CD4-positive, alpha-beta T cell treated with Interleukin-1 beta for 1 hour (primary cell): ENCODE measurements at regions not wholly inside any gene's neighbourhood (a gene's known extent, or its start where the extent isn't known, plus 50 kb on each side); places are given as distances from the start of the nearest gene placed in this dataset.
"Not testable (repeated sequence)": the region's sequence is repeated elsewhere in the genome, so short reads cannot be mapped to it uniquely, and the experiment has no call there.

ENCODE experiments used
- DNase-seq, 2 donors: peaks; one replicate each; pipeline ENCODE4 v3.0.0-alpha.2; 2020 to 2022

GRCh38 chr14:59127437-59127732, 61.1 kb upstream of the DAAM1 start:
- DNase-seq: no peak

- DNase-seq: no peak
Measured at GRCh38 chr14:59130462-59130861, 58.0 kb upstream of the DAAM1 start.

- no peak for DNase-seq
Measured at GRCh38 chr14:59131938-59132795, 56.3 kb upstream of the DAAM1 start.

- DNase-seq: no peak
Measured at GRCh38 chr14:59132796-59133494, 55.5 kb upstream of the DAAM1 start.

- no peak for DNase-seq
Measured at GRCh38 chr14:59133709-59134108, 54.8 kb upstream of the DAAM1 start.

- DNase-seq: no peak
Measured at GRCh38 chr14:59134307-59134706, 54.2 kb upstream of the DAAM1 start.

- DNase-seq: no peak
Measured at GRCh38 chr14:59137256-59137655, 51.2 kb upstream of the DAAM1 start.

GRCh38 chr14:59138576-59138975, 49.9 kb upstream of the DAAM1 start:
- not testable (repeated sequence) for DNase-seq
